B cell (primary cell): ENCODE measurements at regions not wholly inside any gene's neighbourhood (a gene's known extent, or its start where the extent isn't known, plus 50 kb on each side); places are given as distances from the start of the nearest gene placed in this dataset.

ENCODE experiments used
- CTCF ChIP-seq: fragments of 200-600 bp; IDR thresholded peaks from one replicate; pipeline ENCODE4 v1.8.0; 2022; ENCODE audit warnings: antibody characterized with exemption, mild to moderate bottlenecking
- EZH2 ChIP-seq: IDR thresholded peaks from 2 replicates; pipeline ENCODE4 v1.6.1; 2012; ENCODE audit warnings: borderline replicate concordance, low read depth, mild to moderate bottlenecking, moderate library complexity, low read length; ENCODE audit not compliant: insufficient read depth, poor library complexity, severe bottlenecking

DNA sequence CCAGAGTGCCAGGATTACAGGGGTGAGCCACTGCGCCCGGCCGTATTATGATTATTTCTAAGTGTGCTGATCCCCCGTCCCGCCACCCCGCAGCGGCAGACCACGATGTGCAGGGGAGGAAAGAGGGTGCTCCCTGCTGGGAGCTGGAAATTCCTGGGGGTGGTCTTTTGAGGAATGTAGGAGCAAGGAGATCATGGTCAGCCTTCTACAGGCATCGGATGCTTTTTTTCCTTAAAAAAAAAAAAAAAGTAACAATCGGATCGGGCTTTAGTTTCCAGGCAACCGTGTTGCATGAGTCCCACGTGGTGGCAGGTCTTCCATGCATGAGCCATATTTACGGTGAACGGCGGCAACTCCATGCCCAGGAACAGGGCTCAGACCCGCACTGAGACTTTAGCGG is 74.2 kb upstream of the COX20 start:
- TF ChIP-seq CTCF (no peak), EZH2 (no peak)
